PC-9 (cell line): ENCODE measurements at regions not wholly inside any gene's neighbourhood (a gene's known extent, or its start where the extent isn't known, plus 50 kb on each side); places are given as distances from the start of the nearest gene placed in this dataset.

ENCODE experiments used
- CTCF ChIP-seq: fragments of 200-600 bp; sonication (generic); conservative IDR thresholded peaks from 2 replicates; pipeline ENCODE4 v1.6.1; 2017; ENCODE audit warnings: mixed run types, antibody characterized with exemption, mild to moderate bottlenecking, moderate library complexity
- EZH2 ChIP-seq: fragments of 200-600 bp; sonication (generic); IDR thresholded peaks from 2 replicates; pipeline ENCODE4 v1.8.0; 2017; ENCODE audit warnings: antibody characterized with exemption, low read depth

GRCh38 chr6:112428477-112428876, 81.3 kb downstream of the RFPL4B start:
- TF ChIP-seq CTCF (no peak), EZH2 (no peak)
